Kidney epithelial cell (primary cell): ENCODE measurements at regions not wholly inside any gene's neighbourhood (a gene's known extent, or its start where the extent isn't known, plus 50 kb on each side); places are given as distances from the start of the nearest gene placed in this dataset.

Experiments
- DNase-seq: peaks from one replicate; pipeline ENCODE4 v3.0.0-alpha.2; 2010; ENCODE audit warnings: low read depth
- H3K27me3 ChIP-seq: 2 replicates; pipeline ENCODE4 v1.6.0; 2011; ENCODE audit warnings: low read length; ENCODE audit not compliant: control insufficient read depth, insufficient read depth
- H3K36me3 ChIP-seq: 2 replicates; pipeline ENCODE4 v1.5.1; 2011; ENCODE audit warnings: low read length; ENCODE audit not compliant: control insufficient read depth, insufficient read depth
- H3K4me3 ChIP-seq: 2 replicates; pipeline ENCODE4 v1.5.1; 2011; ENCODE audit warnings: low read depth, mild to moderate bottlenecking, control low read depth, low read length
- CTCF ChIP-seq: IDR thresholded peaks from 2 replicates; pipeline ENCODE4 v1.5.1; 2011; ENCODE audit warnings: mild to moderate bottlenecking, moderate library complexity, low read length, control low read depth, inconsistent platforms; ENCODE audit not compliant: insufficient read depth, poor library complexity, severe bottlenecking

GRCh38 chr18:75544051-75544481 is 116.6 kb upstream of the SMIM21 start:
- H3K27me3 ChIP-seq, result no peaks in the 10 kb centered on the region
- DNase-seq, result no peak
- no peaks in the 10 kb centered on the region for H3K36me3 ChIP-seq
- H3K4me3 ChIP-seq, result no peak overlapping the region
- TF ChIP-seq CTCF, result no peak

- Histone ChIP-seq H3K4me3 (no peak overlapping the region), H3K27me3 (no peaks in the 10 kb centered on the region), H3K36me3 (no peaks in the 10 kb centered on the region)
- DNase-seq, result no peak
- TF ChIP-seq CTCF, result no peak
Observed at GRCh38 chr18:75538727-75539126, 111.2 kb upstream of the SMIM21 start.

- Histone ChIP-seq H3K36me3 (no peaks in the 10 kb centered on the region), H3K27me3 (no peaks in the 10 kb centered on the region), H3K4me3 (no peak overlapping the region)
- no peak for DNase-seq
- no peak for TF ChIP-seq CTCF
Observed at GRCh38 chr18:75533950-75534349, 106.4 kb upstream of the SMIM21 start.

GRCh38 chr18:75533209-75533608 is 105.7 kb upstream of the SMIM21 start:
- H3K4me3 ChIP-seq, result no peak overlapping the region
- no peaks in the 10 kb centered on the region for H3K27me3 ChIP-seq
- TF ChIP-seq CTCF, result no peak
- no peaks in the 10 kb centered on the region for H3K36me3 ChIP-seq
- no peak for DNase-seq

- no peak for DNase-seq
- no peak overlapping the region for H3K4me3 ChIP-seq
- H3K27me3 ChIP-seq, result no peaks in the 10 kb centered on the region
Observed at GRCh38 chr18:75531851-75532459, 104.5 kb upstream of the SMIM21 start.

More at GRCh38 chr18:75531851-75532459, 104.5 kb upstream of the SMIM21 start:
- no peaks in the 10 kb centered on the region for H3K36me3 ChIP-seq
- no peak for TF ChIP-seq CTCF
